A673 (cell line): ENCODE measurements at regions not wholly inside any gene's neighbourhood (a gene's known extent, or its start where the extent isn't known, plus 50 kb on each side); places are given as distances from the start of the nearest gene placed in this dataset.

ENCODE experiments used
- CTCF ChIP-seq: fragments of 300-800, 200-600 bp; sonication (generic); conservative IDR thresholded peaks from 2 replicates; pipeline ENCODE4 v1.5.1; 2017; ENCODE audit warnings: low read depth, mild to moderate bottlenecking, antibody characterized with exemption, low read length, moderate library complexity, mixed read lengths
- EZH2 ChIP-seq: fragments of 200-600 bp; sonication (generic); IDR thresholded peaks from 2 replicates; pipeline ENCODE4 v1.6.1; 2017; ENCODE audit warnings: borderline replicate concordance, low read depth, mild to moderate bottlenecking, mixed read lengths, antibody characterized with exemption, low read length; ENCODE audit not compliant: poor library complexity, severe bottlenecking

DNA sequence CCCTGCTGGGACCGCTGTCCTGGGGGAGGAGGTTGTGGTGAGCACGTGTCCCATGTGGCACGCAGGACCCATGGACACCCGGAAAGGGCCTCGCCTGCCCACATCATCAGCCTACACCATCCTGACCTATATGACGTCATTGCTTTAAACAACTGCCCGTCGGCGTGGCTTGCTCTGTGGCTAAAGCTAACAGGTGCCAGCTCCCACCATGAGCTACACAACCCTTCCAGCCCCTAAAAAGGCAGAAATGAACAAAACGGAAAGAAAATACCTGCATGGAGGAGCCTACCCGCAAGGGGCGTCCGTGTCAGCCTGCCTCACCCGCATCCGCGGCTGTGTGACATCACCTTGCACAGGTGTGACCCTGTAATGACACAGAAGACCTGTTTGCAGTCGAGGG is 481.8 kb downstream of the BRD1 start:
- no peak for TF ChIP-seq CTCF
- TF ChIP-seq EZH2 = no peak
